ENCODE measurements at regions not wholly inside any gene's neighbourhood (a gene's known extent, or its start where the extent isn't known, plus 50 kb on each side); places are given as distances from the start of the nearest gene placed in this dataset.

DNA sequence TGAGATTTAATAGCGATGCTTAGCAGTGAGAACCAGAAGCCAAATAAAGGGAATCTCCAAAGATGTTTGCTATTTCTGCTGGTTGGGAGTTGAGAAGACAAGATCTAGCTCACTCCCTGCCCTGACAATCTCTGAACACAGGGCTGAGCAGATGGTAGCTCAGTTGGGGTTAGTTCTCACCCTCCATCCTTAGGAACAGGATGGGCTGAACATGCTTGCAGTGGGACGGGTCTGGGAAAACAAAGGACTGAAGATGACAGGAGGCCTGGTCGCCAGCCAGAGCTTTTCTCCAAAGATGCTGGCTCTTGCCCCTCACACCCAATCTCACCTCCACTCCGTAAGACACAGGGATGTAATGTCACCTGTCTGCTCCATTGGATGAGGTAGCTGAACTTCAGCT is 72.7 kb downstream of the SC5D start:
- Histone ChIP-seq H3K36me3 (replicated peaks in 1 of 2; ENCODE audit: control extremely low read depth in 1 of 2, control insufficient read depth in 1 of 2, extremely low read depth in 1 of 2, insufficient read depth in 2 of 2, low read length in 1 of 2) (no peaks in the 10 kb centered on the region), H4K20me1 (ENCODE audit: control insufficient read depth, insufficient read depth, low read length, poor library complexity, severe bottlenecking) (no peaks in the 10 kb centered on the region), H3K4me1 (ENCODE audit: control insufficient read depth in 2 of 2, insufficient read depth in 2 of 2, low read length in 2 of 2) (peaks cover 18 to 21% of the 10 kb centered on the region in 2 donors), H3K27me3 (replicated peaks in 1 of 4; ENCODE audit: control extremely low read depth in 1 of 4, control insufficient read depth in 3 of 4, insufficient read depth in 4 of 4, low read length in 3 of 4) (no peaks in the 10 kb centered on the region), H3K9me3 (ENCODE audit: control extremely low read depth in 1 of 3, control insufficient read depth in 2 of 3, insufficient read depth in 1 of 3, low read length in 2 of 3) (no peaks in the 10 kb centered on the region), H3K79me2 (ENCODE audit: control insufficient read depth, insufficient read depth, low read length) (no peaks in the 10 kb centered on the region), H3K9ac (ENCODE audit: low read length) (no peak overlapping the region), H3K4me3 (ENCODE audit: control extremely low read depth in 1 of 5, extremely low read depth in 1 of 5, insufficient read depth in 1 of 5, low read depth in 2 of 5, low read length in 4 of 5) (no peak overlapping the region), H3K27ac (ENCODE audit: low read length in 2 of 2) (no peak overlapping the region), H3K4me2 (replicated peaks; ENCODE audit: low read depth, low read length, poor library complexity, severe bottlenecking) (no peak overlapping the region), H2AFZ (ENCODE audit: insufficient read depth, low read depth, low read length, poor library complexity, severe bottlenecking) (no peak overlapping the region)
- Mint-ChIP-seq H3K4me3 (no peak overlapping the region), H3K27ac (no peak overlapping the region), H3K4me1 (peaks cover 30% of the 10 kb centered on the region), H3K27me3 (peaks cover 4% of the 10 kb centered on the region), H3K9me3 (ENCODE audit: insufficient read depth) (no peaks in the 10 kb centered on the region)
- CTCF ChIA-PET = interaction anchor here (1.2 kb wide), 1 partner anchor 8 kb away, joined by 3 read pairs; no protein-coding TSS in a partner anchor
- intact Hi-C loops (cut with micrococcal nuclease) = no loop called here
- POLR2A ChIA-PET = interaction anchor here (1.0 kb wide), 1 partner anchor 24 kb away, joined by 3 read pairs; no protein-coding TSS in a partner anchor
- no peak for ATAC-seq (ENCODE audit: low read depth)
- WGBS (ENCODE audit: insufficient coverage) = 88% methylated on average over 1 of the region's 4 CpGs
- no peak for DNase-seq
- TF ChIP-seq EZH2 (IDR thresholded peaks at IDR 0.05; ENCODE audit: borderline replicate concordance, insufficient read depth, low read depth, low read length, poor library complexity, severe bottlenecking) = no peak
- TF ChIP-seq, protein P1, sequence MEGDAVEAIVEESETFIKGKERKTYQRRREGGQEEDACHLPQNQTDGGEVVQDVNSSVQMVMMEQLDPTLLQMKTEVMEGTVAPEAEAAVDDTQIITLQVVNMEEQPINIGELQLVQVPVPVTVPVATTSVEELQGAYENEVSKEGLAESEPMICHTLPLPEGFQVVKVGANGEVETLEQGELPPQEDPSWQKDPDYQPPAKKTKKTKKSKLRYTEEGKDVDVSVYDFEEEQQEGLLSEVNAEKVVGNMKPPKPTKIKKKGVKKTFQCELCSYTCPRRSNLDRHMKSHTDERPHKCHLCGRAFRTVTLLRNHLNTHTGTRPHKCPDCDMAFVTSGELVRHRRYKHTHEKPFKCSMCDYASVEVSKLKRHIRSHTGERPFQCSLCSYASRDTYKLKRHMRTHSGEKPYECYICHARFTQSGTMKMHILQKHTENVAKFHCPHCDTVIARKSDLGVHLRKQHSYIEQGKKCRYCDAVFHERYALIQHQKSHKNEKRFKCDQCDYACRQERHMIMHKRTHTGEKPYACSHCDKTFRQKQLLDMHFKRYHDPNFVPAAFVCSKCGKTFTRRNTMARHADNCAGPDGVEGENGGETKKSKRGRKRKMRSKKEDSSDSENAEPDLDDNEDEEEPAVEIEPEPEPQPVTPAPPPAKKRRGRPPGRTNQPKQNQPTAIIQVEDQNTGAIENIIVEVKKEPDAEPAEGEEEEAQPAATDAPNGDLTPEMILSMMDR (IDR thresholded peaks at IDR 0.05) = no peak

DNA sequence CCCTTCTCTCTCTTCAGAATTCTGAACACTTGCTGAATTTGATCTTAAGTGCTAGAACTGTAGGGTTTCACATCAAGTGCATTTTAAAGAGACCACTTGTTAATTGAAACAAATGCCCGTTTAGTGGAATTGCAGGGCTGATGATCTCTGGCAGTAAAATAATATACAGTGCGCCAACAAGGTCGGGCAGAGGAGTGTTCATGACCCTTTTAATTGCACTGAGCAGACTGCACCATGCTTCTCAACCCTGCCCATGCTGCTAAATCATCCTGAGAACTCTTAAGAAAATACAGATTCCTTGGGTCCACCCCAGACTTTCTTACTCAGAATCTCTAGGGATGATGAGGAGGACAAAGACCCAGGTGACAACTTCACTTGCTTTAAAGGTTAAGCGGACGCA is 73.5 kb downstream of the SC5D start:
- H3K36me3 ChIP-seq (replicated peaks in 1 of 2; ENCODE audit: control extremely low read depth in 1 of 2, control insufficient read depth in 1 of 2, extremely low read depth in 1 of 2, insufficient read depth in 2 of 2, low read length in 1 of 2) = no peaks in the 10 kb centered on the region
- peak overlapping the region; percentile 8 for H3K27ac Mint-ChIP-seq
- ATAC-seq (ENCODE audit: low read depth) (no peak), DNase-seq (no peak)
- intact Hi-C loops (cut with micrococcal nuclease) = loop anchor here (2.0 kb wide), 2 partner anchors 47 to 57 kb away; no protein-coding TSS in a partner anchor
- H3K4me1 Mint-ChIP-seq = peaks cover 33% of the 10 kb centered on the region
- H3K27ac ChIP-seq (ENCODE audit: low read length in 2 of 2) = no peak overlapping the region
- H3K4me3 Mint-ChIP-seq = no peak overlapping the region
- no peaks in the 10 kb centered on the region for H3K9me3 Mint-ChIP-seq (ENCODE audit: insufficient read depth)
- TF ChIP-seq, protein P1 (IDR thresholded peaks at IDR 0.05) = no peak
- no peak for TF ChIP-seq EZH2 (IDR thresholded peaks at IDR 0.05; ENCODE audit: borderline replicate concordance, insufficient read depth, low read depth, low read length, poor library complexity, severe bottlenecking)
- WGBS (ENCODE audit: insufficient coverage) = 96% methylated on average over 4 of the region's 5 CpGs
- peaks cover 4% of the 10 kb centered on the region for H3K27me3 Mint-ChIP-seq
- CTCF ChIA-PET = interaction anchor here (2.6 kb wide), 1 partner anchor 225 kb away, joined by 14 read pairs; no protein-coding TSS in a partner anchor
- no peaks in the 10 kb centered on the region for H3K79me2 ChIP-seq (ENCODE audit: control insufficient read depth, insufficient read depth, low read length)
- H3K4me2 ChIP-seq (replicated peaks; ENCODE audit: low read depth, low read length, poor library complexity, severe bottlenecking) = no peak overlapping the region
- POLR2A ChIA-PET = interaction anchor here (0.5 to 2.3 kb wide), 3 partner anchors 25 to 64 kb away, joined by 3 to 8 read pairs (median 5); no protein-coding TSS in a partner anchor
- no peaks in the 10 kb centered on the region for H4K20me1 ChIP-seq (ENCODE audit: control insufficient read depth, insufficient read depth, low read length, poor library complexity, severe bottlenecking)
- peaks cover 18 to 21% of the 10 kb centered on the region in 2 donors for H3K4me1 ChIP-seq (ENCODE audit: control insufficient read depth in 2 of 2, insufficient read depth in 2 of 2, low read length in 2 of 2)
- H2AFZ ChIP-seq (ENCODE audit: insufficient read depth, low read depth, low read length, poor library complexity, severe bottlenecking) = no peak overlapping the region
- H3K4me3 ChIP-seq (ENCODE audit: control extremely low read depth in 1 of 5, extremely low read depth in 1 of 5, insufficient read depth in 1 of 5, low read depth in 2 of 5, low read length in 4 of 5) = no peak overlapping the region
- H3K9ac ChIP-seq (ENCODE audit: low read length) = no peak overlapping the region
- no peaks in the 10 kb centered on the region for H3K27me3 ChIP-seq (replicated peaks in 1 of 4; ENCODE audit: control extremely low read depth in 1 of 4, control insufficient read depth in 3 of 4, insufficient read depth in 4 of 4, low read length in 3 of 4)
- no peaks in the 10 kb centered on the region for H3K9me3 ChIP-seq (ENCODE audit: control extremely low read depth in 1 of 3, control insufficient read depth in 2 of 3, insufficient read depth in 1 of 3, low read length in 2 of 3)
